Esophagus muscularis mucosa (tissue), 2 donors: ENCODE measurements at regions not wholly inside any gene's neighbourhood (a gene's known extent, or its start where the extent isn't known, plus 50 kb on each side); places are given as distances from the start of the nearest gene placed in this dataset.

Experiments used
- POLR2A ChIP-seq: fragments of 450-650 bp; IDR thresholded peaks from one replicate; pipeline ENCODE4 v1.6.1; 2017; ENCODE audit warnings: antibody characterized with exemption, moderate library complexity, mild to moderate bottlenecking, low read depth
- POLR2AphosphoS5 ChIP-seq, 2 donors: sonication (generic); formaldehyde crosslinking; IDR thresholded peaks; one replicate each; pipeline ENCODE4 v1.6.1; 2017; ENCODE audit warnings: antibody characterized with exemption in 2 of 2

DNA sequence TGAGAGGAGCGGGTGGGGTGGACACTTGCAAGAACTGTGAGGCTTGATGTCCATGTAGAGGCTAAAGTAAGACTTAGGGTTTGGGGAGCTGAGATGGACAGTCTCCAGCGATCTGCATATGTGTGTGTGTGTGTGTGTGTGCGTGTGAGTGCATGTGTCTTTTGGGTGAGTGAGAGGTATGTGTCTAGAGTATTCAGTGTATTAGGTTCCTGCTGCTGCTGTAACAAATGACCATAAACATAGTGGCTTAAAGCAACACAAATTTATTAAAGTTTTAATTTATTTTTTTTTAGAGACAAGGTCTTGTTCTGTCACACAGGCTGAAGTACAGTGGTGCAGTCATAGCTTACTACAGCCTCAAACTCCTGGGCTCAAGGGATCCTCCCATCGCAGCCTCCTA, 155.4 kb upstream of the SPRED2 start:
- no peak for TF ChIP-seq POLR2A
- TF ChIP-seq POLR2AphosphoS5 (IDR thresholded peaks at IDR 0.05), result no peak
